GM19351 (cell line): ENCODE measurements at regions not wholly inside any gene's neighbourhood (a gene's known extent, or its start where the extent isn't known, plus 50 kb on each side); places are given as distances from the start of the nearest gene placed in this dataset.
"Not testable (repeated sequence)": the region's sequence is repeated elsewhere in the genome, so short reads cannot be mapped to it uniquely, and the experiment has no call there.

Experiments
- ATAC-seq: cut with Tn5 transposase; IDR thresholded peaks from one replicate; pipeline ENCODE4 v1.9.1; 2021; ENCODE audit warnings: mild to moderate bottlenecking, moderate library complexity; ENCODE audit not compliant: unreplicated experiment

GRCh38 chr21:15640113-15640512 lies 89.7 kb upstream of the USP25 start:
- not testable (repeated sequence) for ATAC-seq

- no peak for ATAC-seq
Measured at GRCh38 chr21:15644489-15644888, 85.3 kb upstream of the USP25 start.

- ATAC-seq: no peak
Measured at GRCh38 chr21:15645830-15646229, 84.0 kb upstream of the USP25 start.

GRCh38 chr21:15650735-15651134 lies 79.0 kb upstream of the USP25 start:
- no peak for ATAC-seq

GRCh38 chr21:15651172-15651571 lies 78.6 kb upstream of the USP25 start:
- ATAC-seq: no peak

GRCh38 chr21:15653710-15654109 lies 76.1 kb upstream of the USP25 start:
- no peak for ATAC-seq

GRCh38 chr21:15654171-15654570 lies 75.6 kb upstream of the USP25 start:
- no peak for ATAC-seq

- ATAC-seq: no peak
Measured at GRCh38 chr21:15659753-15660422, 69.9 kb upstream of the USP25 start.

- ATAC-seq: no peak
Measured at GRCh38 chr21:15660423-15660804, 69.4 kb upstream of the USP25 start.

- ATAC-seq: no peak
Measured at GRCh38 chr21:15667010-15667409, 62.8 kb upstream of the USP25 start.

GRCh38 chr21:15667819-15668218 lies 62.0 kb upstream of the USP25 start:
- ATAC-seq: no peak

- no peak for ATAC-seq
Measured at GRCh38 chr21:15669247-15669646, 60.5 kb upstream of the USP25 start.

- peak; percentile 59 for ATAC-seq
Measured at GRCh38 chr21:15671188-15671587, 58.6 kb upstream of the USP25 start.

- ATAC-seq: not testable (repeated sequence)
Measured at GRCh38 chr21:15672578-15672977, 57.2 kb upstream of the USP25 start.

- ATAC-seq: no peak
Measured at GRCh38 chr21:15676935-15677334, 52.8 kb upstream of the USP25 start.

GRCh38 chr21:15679630-15680029 lies 50.2 kb upstream of the USP25 start:
- no peak for ATAC-seq
